SK-N-SH (cell line): ENCODE measurements at regions not wholly inside any gene's neighbourhood (a gene's known extent, or its start where the extent isn't known, plus 50 kb on each side); places are given as distances from the start of the nearest gene placed in this dataset.

Source experiments
- CTCF ChIA-PET: fragments of 300-600, 350-600 bp; formaldehyde crosslinking; extraction: SDS; loops from one replicate; lab custom pipeline; 2021; lab: Yijun Ruan, JAX
- POLR2A ChIA-PET: fragments of 350-600 bp; sonication (Branson Sonifier 250); formaldehyde crosslinking; extraction: SDS; loops from one replicate; lab custom pipeline; 2020; ENCODE audit warnings: antibody characterized with exemption, inconsistent platforms; lab: Yijun Ruan, JAX
- DNase-seq: peaks from one replicate; pipeline ENCODE4 v3.0.0; 2012
- H2AFZ ChIP-seq: fragments of 200-600 bp; sonication (generic); 2 replicates; pipeline ENCODE4 v1.8.1; 2016; ENCODE audit warnings: antibody characterized with exemption, mild to moderate bottlenecking, low read depth
- H3F3A ChIP-seq: fragments of 200-600 bp; sonication (generic); replicated peaks from 2 replicates; pipeline ENCODE3; 2016; ENCODE audit warnings: antibody characterized with exemption, mild to moderate bottlenecking; ENCODE audit not compliant: insufficient read depth
- H3K27ac ChIP-seq, 2 experiments: fragments of 200-500 bp in 1 of 2; fragments of 200-600 bp in 1 of 2; sonication (Bioruptor generic) in 1 of 2; sonication (generic), shearing (Covaris generic) in 1 of 2; 2 replicates each; pipeline versions ENCODE4 v1.5.1 to v1.6.1; 2014 to 2016; ENCODE audit warnings: low read depth in 2 of 2, inconsistent platforms in 1 of 2, low read length in 1 of 2, mild to moderate bottlenecking in 1 of 2, mixed read lengths in 1 of 2
- H3K27me3 ChIP-seq: fragments of 200-600 bp; sonication (generic), shearing (Covaris generic); 2 replicates; pipeline ENCODE4 v1.6.1; 2016; ENCODE audit warnings: mixed run types; ENCODE audit not compliant: insufficient read depth
- H3K36me3 ChIP-seq, 2 experiments: fragments of 200-500 bp in 1 of 2; fragments of 200-600 bp in 1 of 2; sonication (Bioruptor generic) in 1 of 2; sonication (generic) in 1 of 2; replicated peaks in 1 of 2; 2 replicates each; pipeline versions ENCODE3 to v1.5.1; 2014 to 2016; ENCODE audit warnings: low read length in 1 of 2, mild to moderate bottlenecking in 1 of 2; ENCODE audit not compliant: insufficient read depth in 2 of 2, control insufficient read depth in 1 of 2
- H3K4me1 ChIP-seq, 2 experiments: fragments of 200-500 bp in 1 of 2; fragments of 200-600 bp in 1 of 2; sonication (Bioruptor generic) in 1 of 2; sonication (generic), shearing (Covaris generic) in 1 of 2; 2 replicates each; pipeline versions ENCODE4 v1.5.1 to v1.6.1; 2014 to 2016; ENCODE audit warnings: low read depth in 1 of 2, low read length in 1 of 2, mixed run types in 1 of 2; ENCODE audit not compliant: insufficient read depth in 2 of 2, control insufficient read depth in 1 of 2
- H3K4me2 ChIP-seq: fragments of 200-600 bp; sonication (generic), shearing (Covaris generic); 2 replicates; pipeline ENCODE4 v1.6.1; 2017; ENCODE audit warnings: mixed run types
- H3K4me3 ChIP-seq, 2 experiments: fragments of 200-500 bp in 1 of 2; fragments of 200-600 bp in 1 of 2; sonication (Bioruptor generic) in 1 of 2; sonication (generic), shearing (Covaris generic) in 1 of 2; 2 replicates each; pipeline versions ENCODE4 v1.5.1 to v1.8.1; 2014 to 2016; ENCODE audit warnings: low read depth in 2 of 2, inconsistent platforms in 1 of 2, low read length in 1 of 2, mild to moderate bottlenecking in 1 of 2, mixed read lengths in 1 of 2, moderate library complexity in 1 of 2
- H3K79me2 ChIP-seq: fragments of 200-600 bp; sonication (generic); 2 replicates; pipeline ENCODE4 v1.8.1; 2017; ENCODE audit warnings: mild to moderate bottlenecking; ENCODE audit not compliant: insufficient read depth
- H3K9ac ChIP-seq: fragments of 200-600 bp; sonication (generic); 2 replicates; pipeline ENCODE4 v1.6.1; 2017; ENCODE audit warnings: mixed run types
- H3K9me2 ChIP-seq: fragments of 200-600 bp; sonication (generic); 2 replicates; pipeline ENCODE4 v1.6.1; 2017; ENCODE audit warnings: mixed run types
- H3K9me3 ChIP-seq: fragments of 200-600 bp; sonication (generic); 2 replicates; pipeline ENCODE4 v1.6.1; 2017; ENCODE audit warnings: mixed run types, mild to moderate bottlenecking, moderate library complexity
- H4K20me1 ChIP-seq: fragments of 200-600 bp; sonication (generic); 2 replicates; pipeline ENCODE4 v1.6.1; 2017; ENCODE audit warnings: mild to moderate bottlenecking, mixed run types; ENCODE audit not compliant: insufficient read depth
- ELF1 ChIP-seq: IDR thresholded peaks from 2 replicates; pipeline ENCODE4 v1.4.0; 2012
- EP300 ChIP-seq, 2 experiments: IDR thresholded peaks; 2 replicates each; pipeline versions ENCODE4 v1.4.0 to v1.6.1; 2012; ENCODE audit warnings: borderline replicate concordance in 1 of 2, low read depth in 1 of 2, low read length in 1 of 2
- FOSL2 ChIP-seq: IDR thresholded peaks from 2 replicates; pipeline ENCODE4 v1.4.0; 2012; ENCODE audit warnings: low read depth, mild to moderate bottlenecking, moderate library complexity, borderline replicate concordance
- FOXM1 ChIP-seq: IDR thresholded peaks from 2 replicates; pipeline ENCODE4 v1.4.0; 2012; ENCODE audit warnings: low read depth, mild to moderate bottlenecking
- GABPA ChIP-seq: IDR thresholded peaks from 2 replicates; pipeline ENCODE4 v1.4.0; 2012; ENCODE audit warnings: low read depth, mild to moderate bottlenecking
- GATA2 ChIP-seq: sonication (generic); formaldehyde crosslinking; IDR thresholded peaks from 2 replicates; pipeline ENCODE4 v1.5.0; 2020; ENCODE audit warnings: mild to moderate bottlenecking, missing genetic modification reagents
- JUND ChIP-seq: IDR thresholded peaks from 2 replicates; pipeline ENCODE4 v1.4.0; 2012
- MXI1 ChIP-seq: IDR thresholded peaks from 2 replicates; pipeline ENCODE4 v1.6.1; 2012; ENCODE audit warnings: mild to moderate bottlenecking, low read depth, low read length, improper control_type of control experiment
- NFIC ChIP-seq: IDR thresholded peaks from 2 replicates; pipeline ENCODE4 v1.4.0; 2012; ENCODE audit warnings: borderline replicate concordance
- NRF1 ChIP-seq: IDR thresholded peaks from 2 replicates; pipeline ENCODE4 v1.6.1; 2012; ENCODE audit warnings: low read depth, mild to moderate bottlenecking, low read length
- SIN3A ChIP-seq: IDR thresholded peaks from 2 replicates; pipeline ENCODE4 v1.6.1; 2012; ENCODE audit warnings: low read depth, mild to moderate bottlenecking, low read length, moderate library complexity, borderline replicate concordance
- SMC3 ChIP-seq: IDR thresholded peaks from 2 replicates; pipeline ENCODE4 v1.6.1; 2012; ENCODE audit warnings: low read depth, low read length, improper control_type of control experiment
- TEAD4 ChIP-seq: IDR thresholded peaks from 2 replicates; pipeline ENCODE4 v1.4.0; 2012; ENCODE audit warnings: mild to moderate bottlenecking, borderline replicate concordance; ENCODE audit not compliant: insufficient read depth
- YY1 ChIP-seq: IDR thresholded peaks from 2 replicates; pipeline ENCODE4 v1.4.0; 2012; ENCODE audit warnings: low read depth, mild to moderate bottlenecking
- WGBS: methylation state at CpG from one replicate; pipeline ENCODE4 v1.1.6; 2017; ENCODE audit warnings: low lambda C conversion rate; 5-methylcytosine and 5-hydroxymethylcytosine counted together
- TF ChIP-seq, protein P1 (sequence below): IDR thresholded peaks from 2 replicates; pipeline ENCODE4 v1.4.0; 2012; ENCODE audit warnings: low read depth, borderline replicate concordance
- TF ChIP-seq, protein P2 (sequence below): IDR thresholded peaks from 2 replicates; pipeline ENCODE4 v1.4.0; 2012; ENCODE audit warnings: low read depth
- TF ChIP-seq, protein P3 (sequence below): fragments of 150-350 bp; IDR thresholded peaks from 2 replicates; pipeline ENCODE4 v1.6.1; 2017; ENCODE audit warnings: antibody characterized with exemption, low read length, low read depth, borderline replicate concordance
- TF ChIP-seq, protein P4 (sequence below): IDR thresholded peaks from 2 replicates; pipeline ENCODE4 v1.6.1; 2012; ENCODE audit warnings: mild to moderate bottlenecking, low read depth, low read length, moderate library complexity
- TF ChIP-seq, protein P5 (sequence below): fragments of 200-600 bp; sonication (generic); IDR thresholded peaks from 2 replicates; pipeline ENCODE4 v1.6.1; 2017; ENCODE audit warnings: antibody characterized with exemption, mild to moderate bottlenecking, moderate library complexity
- TF ChIP-seq, protein P6 (sequence below): IDR thresholded peaks from 2 replicates; pipeline ENCODE4; 2012

DNA sequence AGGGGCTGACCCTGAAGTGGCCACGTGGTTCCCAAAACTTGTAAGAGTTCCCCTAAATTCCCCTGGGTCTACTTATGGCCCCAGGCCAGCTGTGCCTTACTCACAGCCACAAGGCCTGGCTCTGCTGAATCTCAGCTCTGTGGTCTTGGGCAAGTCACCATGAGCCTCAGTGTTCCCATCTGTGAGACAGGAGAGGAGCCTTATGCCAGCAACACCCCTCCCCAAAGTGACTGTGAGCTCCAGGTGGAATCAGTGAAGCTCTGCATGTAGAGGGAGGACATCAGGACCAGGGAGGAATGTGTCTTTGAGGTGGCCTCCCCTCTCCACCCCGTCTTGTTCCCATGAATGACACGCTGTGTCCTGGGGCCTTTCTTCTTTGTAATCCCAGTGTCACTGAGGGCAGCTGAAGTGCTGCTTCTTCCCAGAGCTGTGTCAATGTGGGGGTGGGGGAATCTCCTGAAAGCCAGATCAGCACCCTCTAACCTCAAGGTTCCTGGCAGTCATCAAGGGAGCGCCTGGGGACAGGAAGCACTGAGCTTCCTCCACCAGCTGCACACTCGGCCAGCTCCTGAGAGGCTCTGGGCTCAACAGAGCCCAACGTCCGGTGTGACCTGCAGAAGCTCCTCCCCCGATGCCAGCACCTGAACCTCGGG, 258.9 kb downstream of the UACA start (continued):
- TF ChIP-seq, protein P1, sequence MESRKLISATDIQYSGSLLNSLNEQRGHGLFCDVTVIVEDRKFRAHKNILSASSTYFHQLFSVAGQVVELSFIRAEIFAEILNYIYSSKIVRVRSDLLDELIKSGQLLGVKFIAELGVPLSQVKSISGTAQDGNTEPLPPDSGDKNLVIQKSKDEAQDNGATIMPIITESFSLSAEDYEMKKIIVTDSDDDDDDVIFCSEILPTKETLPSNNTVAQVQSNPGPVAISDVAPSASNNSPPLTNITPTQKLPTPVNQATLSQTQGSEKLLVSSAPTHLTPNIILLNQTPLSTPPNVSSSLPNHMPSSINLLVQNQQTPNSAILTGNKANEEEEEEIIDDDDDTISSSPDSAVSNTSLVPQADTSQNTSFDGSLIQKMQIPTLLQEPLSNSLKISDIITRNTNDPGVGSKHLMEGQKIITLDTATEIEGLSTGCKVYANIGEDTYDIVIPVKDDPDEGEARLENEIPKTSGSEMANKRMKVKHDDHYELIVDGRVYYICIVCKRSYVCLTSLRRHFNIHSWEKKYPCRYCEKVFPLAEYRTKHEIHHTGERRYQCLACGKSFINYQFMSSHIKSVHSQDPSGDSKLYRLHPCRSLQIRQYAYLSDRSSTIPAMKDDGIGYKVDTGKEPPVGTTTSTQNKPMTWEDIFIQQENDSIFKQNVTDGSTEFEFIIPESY: no peak

DNA sequence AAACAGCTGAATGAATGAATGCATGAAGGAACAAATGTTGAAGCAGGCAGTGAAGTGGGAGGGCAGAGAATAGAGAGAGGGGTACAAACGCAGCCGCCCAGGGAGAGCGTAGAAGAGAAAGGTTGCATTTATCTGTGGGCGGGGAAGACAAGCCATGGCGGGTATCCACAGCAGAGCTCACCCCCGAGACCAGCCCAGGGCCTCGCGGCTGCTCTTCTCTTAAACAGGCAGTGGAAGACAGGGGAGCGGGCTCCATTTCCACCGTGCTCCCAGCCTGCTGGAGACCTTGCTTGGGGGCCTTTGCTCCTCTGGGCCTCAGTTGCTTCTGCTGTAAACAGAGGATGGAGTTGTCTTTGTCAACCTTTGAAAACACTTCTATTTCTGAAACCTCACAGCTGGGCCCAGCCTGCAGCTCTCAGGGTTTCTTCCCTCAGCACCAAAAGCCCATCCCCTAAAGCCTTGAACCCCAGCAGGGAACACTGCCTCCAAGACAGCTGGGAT, 259.5 kb downstream of the UACA start:
- WGBS: 95% methylated on average over 9 of the region's 10 CpGs
- DNase-seq: no peak
- peaks cover 42 to 46% of the 10 kb centered on the region in 2 experiments; a peak in 3 of 4 replicates for H3K4me1 ChIP-seq
- H3K9me2 ChIP-seq: no peaks in the 10 kb centered on the region
- H3K4me3 ChIP-seq: no peak overlapping the region
- no peaks in the 10 kb centered on the region for H3K36me3 ChIP-seq
- ChIA-PET CTCF (interaction anchor here (1.0 to 2.4 kb wide), 3 partner anchors 8 to 1028 kb away, joined by 3 to 12 read pairs (median 5); no protein-coding TSS in a partner anchor), POLR2A (no interaction called here)
- H2AFZ ChIP-seq: no peak overlapping the region
- no peak overlapping the region for H3K9ac ChIP-seq
- no peaks in the 10 kb centered on the region for H3K27me3 ChIP-seq
- no peak overlapping the region; a peak in 1 of 4 replicates for H3K27ac ChIP-seq
- H4K20me1 ChIP-seq: no peaks in the 10 kb centered on the region
- H3K79me2 ChIP-seq: no peaks in the 10 kb centered on the region
- peaks cover 18% of the 10 kb centered on the region for H3F3A ChIP-seq
- TF ChIP-seq SIN3A (no peak), GATA2 (CRISPR knock-in tag) (no peak), NRF1 (no peak), MXI1 (no peak), ELF1 (no peak), JUND (no peak), NFIC (no peak), SMC3 (no peak), GABPA (no peak), FOSL2 (no peak), YY1 (no peak), FOXM1 (no peak), EP300 (IDR thresholded peaks at IDR 0.05; ENCODE audit: borderline replicate concordance in 1 of 2, low read depth in 1 of 2, low read length in 1 of 2) (no peak), TEAD4 (no peak)
- TF ChIP-seq, protein P2, sequence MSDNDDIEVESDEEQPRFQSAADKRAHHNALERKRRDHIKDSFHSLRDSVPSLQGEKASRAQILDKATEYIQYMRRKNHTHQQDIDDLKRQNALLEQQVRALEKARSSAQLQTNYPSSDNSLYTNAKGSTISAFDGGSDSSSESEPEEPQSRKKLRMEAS: no peak
- TF ChIP-seq, protein P3, sequence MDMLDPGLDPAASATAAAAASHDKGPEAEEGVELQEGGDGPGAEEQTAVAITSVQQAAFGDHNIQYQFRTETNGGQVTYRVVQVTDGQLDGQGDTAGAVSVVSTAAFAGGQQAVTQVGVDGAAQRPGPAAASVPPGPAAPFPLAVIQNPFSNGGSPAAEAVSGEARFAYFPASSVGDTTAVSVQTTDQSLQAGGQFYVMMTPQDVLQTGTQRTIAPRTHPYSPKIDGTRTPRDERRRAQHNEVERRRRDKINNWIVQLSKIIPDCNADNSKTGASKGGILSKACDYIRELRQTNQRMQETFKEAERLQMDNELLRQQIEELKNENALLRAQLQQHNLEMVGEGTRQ: no peak
- TF ChIP-seq, protein P4, sequence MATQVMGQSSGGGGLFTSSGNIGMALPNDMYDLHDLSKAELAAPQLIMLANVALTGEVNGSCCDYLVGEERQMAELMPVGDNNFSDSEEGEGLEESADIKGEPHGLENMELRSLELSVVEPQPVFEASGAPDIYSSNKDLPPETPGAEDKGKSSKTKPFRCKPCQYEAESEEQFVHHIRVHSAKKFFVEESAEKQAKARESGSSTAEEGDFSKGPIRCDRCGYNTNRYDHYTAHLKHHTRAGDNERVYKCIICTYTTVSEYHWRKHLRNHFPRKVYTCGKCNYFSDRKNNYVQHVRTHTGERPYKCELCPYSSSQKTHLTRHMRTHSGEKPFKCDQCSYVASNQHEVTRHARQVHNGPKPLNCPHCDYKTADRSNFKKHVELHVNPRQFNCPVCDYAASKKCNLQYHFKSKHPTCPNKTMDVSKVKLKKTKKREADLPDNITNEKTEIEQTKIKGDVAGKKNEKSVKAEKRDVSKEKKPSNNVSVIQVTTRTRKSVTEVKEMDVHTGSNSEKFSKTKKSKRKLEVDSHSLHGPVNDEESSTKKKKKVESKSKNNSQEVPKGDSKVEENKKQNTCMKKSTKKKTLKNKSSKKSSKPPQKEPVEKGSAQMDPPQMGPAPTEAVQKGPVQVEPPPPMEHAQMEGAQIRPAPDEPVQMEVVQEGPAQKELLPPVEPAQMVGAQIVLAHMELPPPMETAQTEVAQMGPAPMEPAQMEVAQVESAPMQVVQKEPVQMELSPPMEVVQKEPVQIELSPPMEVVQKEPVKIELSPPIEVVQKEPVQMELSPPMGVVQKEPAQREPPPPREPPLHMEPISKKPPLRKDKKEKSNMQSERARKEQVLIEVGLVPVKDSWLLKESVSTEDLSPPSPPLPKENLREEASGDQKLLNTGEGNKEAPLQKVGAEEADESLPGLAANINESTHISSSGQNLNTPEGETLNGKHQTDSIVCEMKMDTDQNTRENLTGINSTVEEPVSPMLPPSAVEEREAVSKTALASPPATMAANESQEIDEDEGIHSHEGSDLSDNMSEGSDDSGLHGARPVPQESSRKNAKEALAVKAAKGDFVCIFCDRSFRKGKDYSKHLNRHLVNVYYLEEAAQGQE: no peak
- TF ChIP-seq, protein P5, sequence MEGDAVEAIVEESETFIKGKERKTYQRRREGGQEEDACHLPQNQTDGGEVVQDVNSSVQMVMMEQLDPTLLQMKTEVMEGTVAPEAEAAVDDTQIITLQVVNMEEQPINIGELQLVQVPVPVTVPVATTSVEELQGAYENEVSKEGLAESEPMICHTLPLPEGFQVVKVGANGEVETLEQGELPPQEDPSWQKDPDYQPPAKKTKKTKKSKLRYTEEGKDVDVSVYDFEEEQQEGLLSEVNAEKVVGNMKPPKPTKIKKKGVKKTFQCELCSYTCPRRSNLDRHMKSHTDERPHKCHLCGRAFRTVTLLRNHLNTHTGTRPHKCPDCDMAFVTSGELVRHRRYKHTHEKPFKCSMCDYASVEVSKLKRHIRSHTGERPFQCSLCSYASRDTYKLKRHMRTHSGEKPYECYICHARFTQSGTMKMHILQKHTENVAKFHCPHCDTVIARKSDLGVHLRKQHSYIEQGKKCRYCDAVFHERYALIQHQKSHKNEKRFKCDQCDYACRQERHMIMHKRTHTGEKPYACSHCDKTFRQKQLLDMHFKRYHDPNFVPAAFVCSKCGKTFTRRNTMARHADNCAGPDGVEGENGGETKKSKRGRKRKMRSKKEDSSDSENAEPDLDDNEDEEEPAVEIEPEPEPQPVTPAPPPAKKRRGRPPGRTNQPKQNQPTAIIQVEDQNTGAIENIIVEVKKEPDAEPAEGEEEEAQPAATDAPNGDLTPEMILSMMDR: no peak
- TF ChIP-seq, protein P6, sequence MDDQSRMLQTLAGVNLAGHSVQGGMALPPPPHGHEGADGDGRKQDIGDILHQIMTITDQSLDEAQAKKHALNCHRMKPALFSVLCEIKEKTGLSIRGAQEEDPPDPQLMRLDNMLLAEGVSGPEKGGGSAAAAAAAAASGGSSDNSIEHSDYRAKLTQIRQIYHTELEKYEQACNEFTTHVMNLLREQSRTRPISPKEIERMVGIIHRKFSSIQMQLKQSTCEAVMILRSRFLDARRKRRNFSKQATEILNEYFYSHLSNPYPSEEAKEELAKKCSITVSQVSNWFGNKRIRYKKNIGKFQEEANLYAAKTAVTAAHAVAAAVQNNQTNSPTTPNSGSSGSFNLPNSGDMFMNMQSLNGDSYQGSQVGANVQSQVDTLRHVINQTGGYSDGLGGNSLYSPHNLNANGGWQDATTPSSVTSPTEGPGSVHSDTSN: no peak
- peak overlapping the region; percentile 50; the same call in 1 of the 2 replicates for H3K4me2 ChIP-seq
- no peaks in the 10 kb centered on the region for H3K9me3 ChIP-seq
